SK-N-SH (cell line): ENCODE measurements at regions not wholly inside any gene's neighbourhood (a gene's known extent, or its start where the extent isn't known, plus 50 kb on each side); places are given as distances from the start of the nearest gene placed in this dataset.

ENCODE experiments used
- CTCF ChIA-PET: fragments of 300-600, 350-600 bp; formaldehyde crosslinking; extraction: SDS; loops from one replicate; lab custom pipeline; 2021; lab: Yijun Ruan, JAX
- POLR2A ChIA-PET: fragments of 350-600 bp; sonication (Branson Sonifier 250); formaldehyde crosslinking; extraction: SDS; loops from one replicate; lab custom pipeline; 2020; ENCODE audit warnings: antibody characterized with exemption, inconsistent platforms; lab: Yijun Ruan, JAX
- DNase-seq: peaks from one replicate; pipeline ENCODE4 v3.0.0; 2012
- H2AFZ ChIP-seq: fragments of 200-600 bp; sonication (generic); 2 replicates; pipeline ENCODE4 v1.8.1; 2016; ENCODE audit warnings: antibody characterized with exemption, mild to moderate bottlenecking, low read depth
- H3F3A ChIP-seq: fragments of 200-600 bp; sonication (generic); replicated peaks from 2 replicates; pipeline ENCODE3; 2016; ENCODE audit warnings: antibody characterized with exemption, mild to moderate bottlenecking; ENCODE audit not compliant: insufficient read depth
- H3K27ac ChIP-seq, 2 experiments: fragments of 200-500 bp in 1 of 2; fragments of 200-600 bp in 1 of 2; sonication (Bioruptor generic) in 1 of 2; sonication (generic), shearing (Covaris generic) in 1 of 2; 2 replicates each; pipeline versions ENCODE4 v1.5.1 to v1.6.1; 2014 to 2016; ENCODE audit warnings: low read depth in 2 of 2, inconsistent platforms in 1 of 2, low read length in 1 of 2, mild to moderate bottlenecking in 1 of 2, mixed read lengths in 1 of 2
- H3K27me3 ChIP-seq: fragments of 200-600 bp; sonication (generic), shearing (Covaris generic); 2 replicates; pipeline ENCODE4 v1.6.1; 2016; ENCODE audit warnings: mixed run types; ENCODE audit not compliant: insufficient read depth
- H3K36me3 ChIP-seq, 2 experiments: fragments of 200-500 bp in 1 of 2; fragments of 200-600 bp in 1 of 2; sonication (Bioruptor generic) in 1 of 2; sonication (generic) in 1 of 2; replicated peaks in 1 of 2; 2 replicates each; pipeline versions ENCODE3 to v1.5.1; 2014 to 2016; ENCODE audit warnings: low read length in 1 of 2, mild to moderate bottlenecking in 1 of 2; ENCODE audit not compliant: insufficient read depth in 2 of 2, control insufficient read depth in 1 of 2
- H3K4me1 ChIP-seq, 2 experiments: fragments of 200-500 bp in 1 of 2; fragments of 200-600 bp in 1 of 2; sonication (Bioruptor generic) in 1 of 2; sonication (generic), shearing (Covaris generic) in 1 of 2; 2 replicates each; pipeline versions ENCODE4 v1.5.1 to v1.6.1; 2014 to 2016; ENCODE audit warnings: low read depth in 1 of 2, low read length in 1 of 2, mixed run types in 1 of 2; ENCODE audit not compliant: insufficient read depth in 2 of 2, control insufficient read depth in 1 of 2
- H3K4me2 ChIP-seq: fragments of 200-600 bp; sonication (generic), shearing (Covaris generic); 2 replicates; pipeline ENCODE4 v1.6.1; 2017; ENCODE audit warnings: mixed run types
- H3K4me3 ChIP-seq, 2 experiments: fragments of 200-500 bp in 1 of 2; fragments of 200-600 bp in 1 of 2; sonication (Bioruptor generic) in 1 of 2; sonication (generic), shearing (Covaris generic) in 1 of 2; 2 replicates each; pipeline versions ENCODE4 v1.5.1 to v1.8.1; 2014 to 2016; ENCODE audit warnings: low read depth in 2 of 2, inconsistent platforms in 1 of 2, low read length in 1 of 2, mild to moderate bottlenecking in 1 of 2, mixed read lengths in 1 of 2, moderate library complexity in 1 of 2
- H3K79me2 ChIP-seq: fragments of 200-600 bp; sonication (generic); 2 replicates; pipeline ENCODE4 v1.8.1; 2017; ENCODE audit warnings: mild to moderate bottlenecking; ENCODE audit not compliant: insufficient read depth
- H3K9ac ChIP-seq: fragments of 200-600 bp; sonication (generic); 2 replicates; pipeline ENCODE4 v1.6.1; 2017; ENCODE audit warnings: mixed run types
- H3K9me2 ChIP-seq: fragments of 200-600 bp; sonication (generic); 2 replicates; pipeline ENCODE4 v1.6.1; 2017; ENCODE audit warnings: mixed run types
- H3K9me3 ChIP-seq: fragments of 200-600 bp; sonication (generic); 2 replicates; pipeline ENCODE4 v1.6.1; 2017; ENCODE audit warnings: mixed run types, mild to moderate bottlenecking, moderate library complexity
- H4K20me1 ChIP-seq: fragments of 200-600 bp; sonication (generic); 2 replicates; pipeline ENCODE4 v1.6.1; 2017; ENCODE audit warnings: mild to moderate bottlenecking, mixed run types; ENCODE audit not compliant: insufficient read depth
- CHD2 ChIP-seq: fragments of 150-350 bp; IDR thresholded peaks from 2 replicates; pipeline ENCODE4 v1.6.1; 2018; ENCODE audit warnings: low read length; ENCODE audit not compliant: partially characterized antibody
- FOXM1 ChIP-seq: IDR thresholded peaks from 2 replicates; pipeline ENCODE4 v1.4.0; 2012; ENCODE audit warnings: low read depth, mild to moderate bottlenecking
- GABPA ChIP-seq: IDR thresholded peaks from 2 replicates; pipeline ENCODE4 v1.4.0; 2012; ENCODE audit warnings: low read depth, mild to moderate bottlenecking
- MEF2A ChIP-seq: IDR thresholded peaks from 2 replicates; pipeline ENCODE4 v1.4.0; 2012; ENCODE audit warnings: low read depth, borderline replicate concordance
- MXI1 ChIP-seq: IDR thresholded peaks from 2 replicates; pipeline ENCODE4 v1.6.1; 2012; ENCODE audit warnings: mild to moderate bottlenecking, low read depth, low read length, improper control_type of control experiment
- NFIC ChIP-seq: IDR thresholded peaks from 2 replicates; pipeline ENCODE4 v1.4.0; 2012; ENCODE audit warnings: borderline replicate concordance
- NRF1 ChIP-seq: IDR thresholded peaks from 2 replicates; pipeline ENCODE4 v1.6.1; 2012; ENCODE audit warnings: low read depth, mild to moderate bottlenecking, low read length
- POLR2AphosphoS5 ChIP-seq: IDR thresholded peaks from 2 replicates; pipeline ENCODE4 v1.6.1; 2012; ENCODE audit warnings: low read depth, low read length
- SIN3A ChIP-seq: IDR thresholded peaks from 2 replicates; pipeline ENCODE4 v1.6.1; 2012; ENCODE audit warnings: low read depth, mild to moderate bottlenecking, low read length, moderate library complexity, borderline replicate concordance
- SMC3 ChIP-seq: IDR thresholded peaks from 2 replicates; pipeline ENCODE4 v1.6.1; 2012; ENCODE audit warnings: low read depth, low read length, improper control_type of control experiment
- TAF1 ChIP-seq: IDR thresholded peaks from 2 replicates; pipeline ENCODE4 v1.6.1; 2012; ENCODE audit warnings: low read depth, mild to moderate bottlenecking, low read length, moderate library complexity, borderline replicate concordance
- TCF12 ChIP-seq: IDR thresholded peaks from 2 replicates; pipeline ENCODE4 v1.4.0; 2012
- YY1 ChIP-seq: IDR thresholded peaks from 2 replicates; pipeline ENCODE4 v1.4.0; 2012; ENCODE audit warnings: low read depth, mild to moderate bottlenecking
- WGBS: methylation state at CpG from one replicate; pipeline ENCODE4 v1.1.6; 2017; ENCODE audit warnings: low lambda C conversion rate; 5-methylcytosine and 5-hydroxymethylcytosine counted together
- TF ChIP-seq, protein P1 (sequence below): fragments of 150-350 bp; IDR thresholded peaks from 2 replicates; pipeline ENCODE4 v1.6.1; 2016; ENCODE audit warnings: mild to moderate bottlenecking, low read depth, low read length
- TF ChIP-seq, protein P2 (sequence below): IDR thresholded peaks from 2 replicates; pipeline ENCODE4; 2012
- TF ChIP-seq, protein P3 (sequence below): fragments of 200-600 bp; sonication (generic); IDR thresholded peaks from 2 replicates; pipeline ENCODE4 v1.6.1; 2017; ENCODE audit warnings: antibody characterized with exemption, mild to moderate bottlenecking, moderate library complexity
- TF ChIP-seq, protein P4 (sequence below): IDR thresholded peaks from 2 replicates; pipeline ENCODE4 v1.6.1; 2012; ENCODE audit warnings: mild to moderate bottlenecking, low read depth, low read length, moderate library complexity
- TF ChIP-seq, protein P5 (sequence below): IDR thresholded peaks from 2 replicates; pipeline ENCODE4 v1.4.0; 2012; ENCODE audit warnings: low read depth

DNA sequence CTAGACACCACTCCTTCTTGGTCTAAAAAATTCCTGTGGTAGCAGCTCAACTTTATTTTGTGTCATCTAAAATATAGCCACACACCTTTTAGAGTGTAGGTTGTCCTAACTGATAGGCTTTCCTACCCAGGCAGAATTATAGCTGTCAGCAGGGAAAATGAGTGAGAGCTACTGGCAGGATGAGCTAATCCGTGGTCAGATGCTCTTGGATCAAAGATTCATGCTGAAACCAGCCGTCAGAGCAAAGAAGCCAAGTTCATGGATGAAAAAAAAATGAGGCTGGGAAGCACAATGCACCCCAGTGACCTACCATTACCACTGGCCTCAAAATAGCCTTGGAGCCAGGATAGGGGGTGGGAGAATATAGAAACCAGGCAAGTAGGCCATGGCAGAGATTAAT is 113.1 kb upstream of the BLID start (continued):
- TF ChIP-seq, protein P1, sequence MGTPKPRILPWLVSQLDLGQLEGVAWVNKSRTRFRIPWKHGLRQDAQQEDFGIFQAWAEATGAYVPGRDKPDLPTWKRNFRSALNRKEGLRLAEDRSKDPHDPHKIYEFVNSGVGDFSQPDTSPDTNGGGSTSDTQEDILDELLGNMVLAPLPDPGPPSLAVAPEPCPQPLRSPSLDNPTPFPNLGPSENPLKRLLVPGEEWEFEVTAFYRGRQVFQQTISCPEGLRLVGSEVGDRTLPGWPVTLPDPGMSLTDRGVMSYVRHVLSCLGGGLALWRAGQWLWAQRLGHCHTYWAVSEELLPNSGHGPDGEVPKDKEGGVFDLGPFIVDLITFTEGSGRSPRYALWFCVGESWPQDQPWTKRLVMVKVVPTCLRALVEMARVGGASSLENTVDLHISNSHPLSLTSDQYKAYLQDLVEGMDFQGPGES, result no peak
- TF ChIP-seq, protein P2, sequence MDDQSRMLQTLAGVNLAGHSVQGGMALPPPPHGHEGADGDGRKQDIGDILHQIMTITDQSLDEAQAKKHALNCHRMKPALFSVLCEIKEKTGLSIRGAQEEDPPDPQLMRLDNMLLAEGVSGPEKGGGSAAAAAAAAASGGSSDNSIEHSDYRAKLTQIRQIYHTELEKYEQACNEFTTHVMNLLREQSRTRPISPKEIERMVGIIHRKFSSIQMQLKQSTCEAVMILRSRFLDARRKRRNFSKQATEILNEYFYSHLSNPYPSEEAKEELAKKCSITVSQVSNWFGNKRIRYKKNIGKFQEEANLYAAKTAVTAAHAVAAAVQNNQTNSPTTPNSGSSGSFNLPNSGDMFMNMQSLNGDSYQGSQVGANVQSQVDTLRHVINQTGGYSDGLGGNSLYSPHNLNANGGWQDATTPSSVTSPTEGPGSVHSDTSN, result no peak; the same call in 1 of the 2 replicates
- TF ChIP-seq NFIC (no peak), TAF1 (no peak), CHD2 (no peak)
- TF ChIP-seq, protein P3, sequence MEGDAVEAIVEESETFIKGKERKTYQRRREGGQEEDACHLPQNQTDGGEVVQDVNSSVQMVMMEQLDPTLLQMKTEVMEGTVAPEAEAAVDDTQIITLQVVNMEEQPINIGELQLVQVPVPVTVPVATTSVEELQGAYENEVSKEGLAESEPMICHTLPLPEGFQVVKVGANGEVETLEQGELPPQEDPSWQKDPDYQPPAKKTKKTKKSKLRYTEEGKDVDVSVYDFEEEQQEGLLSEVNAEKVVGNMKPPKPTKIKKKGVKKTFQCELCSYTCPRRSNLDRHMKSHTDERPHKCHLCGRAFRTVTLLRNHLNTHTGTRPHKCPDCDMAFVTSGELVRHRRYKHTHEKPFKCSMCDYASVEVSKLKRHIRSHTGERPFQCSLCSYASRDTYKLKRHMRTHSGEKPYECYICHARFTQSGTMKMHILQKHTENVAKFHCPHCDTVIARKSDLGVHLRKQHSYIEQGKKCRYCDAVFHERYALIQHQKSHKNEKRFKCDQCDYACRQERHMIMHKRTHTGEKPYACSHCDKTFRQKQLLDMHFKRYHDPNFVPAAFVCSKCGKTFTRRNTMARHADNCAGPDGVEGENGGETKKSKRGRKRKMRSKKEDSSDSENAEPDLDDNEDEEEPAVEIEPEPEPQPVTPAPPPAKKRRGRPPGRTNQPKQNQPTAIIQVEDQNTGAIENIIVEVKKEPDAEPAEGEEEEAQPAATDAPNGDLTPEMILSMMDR, result no peak

DNA sequence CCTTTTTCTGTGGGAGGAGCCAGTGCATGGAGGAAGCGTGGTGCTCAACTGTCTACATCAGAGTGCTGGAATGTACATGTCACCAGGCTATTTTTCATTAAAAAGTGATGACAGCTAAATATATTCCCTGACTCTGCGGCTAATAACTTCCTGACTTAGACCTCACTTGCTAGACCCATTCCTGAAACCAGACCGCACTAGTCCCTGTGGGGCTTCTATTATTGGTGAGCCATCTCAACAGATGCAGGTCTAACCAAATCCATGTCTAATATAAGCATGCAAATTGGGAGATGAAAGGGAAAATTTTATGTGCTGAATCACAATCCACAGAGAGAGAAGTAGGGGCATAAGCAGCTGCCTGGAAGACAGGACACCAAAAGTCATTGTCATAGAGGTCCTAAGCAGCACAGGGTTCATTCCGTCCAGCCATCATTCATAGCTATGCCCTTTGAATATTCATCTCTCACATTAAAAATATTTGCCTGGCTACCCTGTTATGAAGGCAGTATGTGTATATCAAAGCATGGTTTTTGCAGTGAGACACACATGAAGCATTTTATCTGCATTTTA is 110.9 kb upstream of the BLID start:
- H3K4me3 ChIP-seq, result no peak overlapping the region
- H3K27me3 ChIP-seq, result no peaks in the 10 kb centered on the region
- no peak overlapping the region for H3K4me2 ChIP-seq
- no peak overlapping the region for H2AFZ ChIP-seq
- H3K9me3 ChIP-seq, result no peaks in the 10 kb centered on the region
- H4K20me1 ChIP-seq, result no peaks in the 10 kb centered on the region
- no peak overlapping the region for H3K27ac ChIP-seq
- H3K79me2 ChIP-seq, result no peaks in the 10 kb centered on the region
- no peaks in the 10 kb centered on the region for H3F3A ChIP-seq
- H3K4me1 ChIP-seq, result no peaks in the 10 kb centered on the region; a peak in 2 of 4 replicates
- H3K36me3 ChIP-seq, result no peaks in the 10 kb centered on the region
- WGBS, result 91% methylated on average over 4 of the region's 4 CpGs
- POLR2A ChIA-PET, result interaction anchor here (0.6 kb wide), 1 partner anchor 277 kb away, joined by 3 read pairs; no protein-coding TSS in a partner anchor
- CTCF ChIA-PET, result interaction anchor here (1.2 to 4.3 kb wide), 4 partner anchors 10 to 572 kb away, joined by 3 to 35 read pairs (median 4); no protein-coding TSS in a partner anchor
- no peaks in the 10 kb centered on the region for H3K9me2 ChIP-seq
- DNase-seq, result no peak
- no peak overlapping the region for H3K9ac ChIP-seq
- TF ChIP-seq GABPA (no peak), SIN3A (no peak), SMC3 (no peak), YY1 (no peak), TCF12 (no peak), POLR2AphosphoS5 (no peak), NRF1 (no peak), MXI1 (no peak), FOXM1 (no peak), NFIC (no peak), MEF2A (no peak)
- TF ChIP-seq, protein P4, sequence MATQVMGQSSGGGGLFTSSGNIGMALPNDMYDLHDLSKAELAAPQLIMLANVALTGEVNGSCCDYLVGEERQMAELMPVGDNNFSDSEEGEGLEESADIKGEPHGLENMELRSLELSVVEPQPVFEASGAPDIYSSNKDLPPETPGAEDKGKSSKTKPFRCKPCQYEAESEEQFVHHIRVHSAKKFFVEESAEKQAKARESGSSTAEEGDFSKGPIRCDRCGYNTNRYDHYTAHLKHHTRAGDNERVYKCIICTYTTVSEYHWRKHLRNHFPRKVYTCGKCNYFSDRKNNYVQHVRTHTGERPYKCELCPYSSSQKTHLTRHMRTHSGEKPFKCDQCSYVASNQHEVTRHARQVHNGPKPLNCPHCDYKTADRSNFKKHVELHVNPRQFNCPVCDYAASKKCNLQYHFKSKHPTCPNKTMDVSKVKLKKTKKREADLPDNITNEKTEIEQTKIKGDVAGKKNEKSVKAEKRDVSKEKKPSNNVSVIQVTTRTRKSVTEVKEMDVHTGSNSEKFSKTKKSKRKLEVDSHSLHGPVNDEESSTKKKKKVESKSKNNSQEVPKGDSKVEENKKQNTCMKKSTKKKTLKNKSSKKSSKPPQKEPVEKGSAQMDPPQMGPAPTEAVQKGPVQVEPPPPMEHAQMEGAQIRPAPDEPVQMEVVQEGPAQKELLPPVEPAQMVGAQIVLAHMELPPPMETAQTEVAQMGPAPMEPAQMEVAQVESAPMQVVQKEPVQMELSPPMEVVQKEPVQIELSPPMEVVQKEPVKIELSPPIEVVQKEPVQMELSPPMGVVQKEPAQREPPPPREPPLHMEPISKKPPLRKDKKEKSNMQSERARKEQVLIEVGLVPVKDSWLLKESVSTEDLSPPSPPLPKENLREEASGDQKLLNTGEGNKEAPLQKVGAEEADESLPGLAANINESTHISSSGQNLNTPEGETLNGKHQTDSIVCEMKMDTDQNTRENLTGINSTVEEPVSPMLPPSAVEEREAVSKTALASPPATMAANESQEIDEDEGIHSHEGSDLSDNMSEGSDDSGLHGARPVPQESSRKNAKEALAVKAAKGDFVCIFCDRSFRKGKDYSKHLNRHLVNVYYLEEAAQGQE, result no peak
- TF ChIP-seq, protein P5, sequence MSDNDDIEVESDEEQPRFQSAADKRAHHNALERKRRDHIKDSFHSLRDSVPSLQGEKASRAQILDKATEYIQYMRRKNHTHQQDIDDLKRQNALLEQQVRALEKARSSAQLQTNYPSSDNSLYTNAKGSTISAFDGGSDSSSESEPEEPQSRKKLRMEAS, result no peak
